GM19397 (cell line): ENCODE measurements at regions not wholly inside any gene's neighbourhood (a gene's known extent, or its start where the extent isn't known, plus 50 kb on each side); places are given as distances from the start of the nearest gene placed in this dataset.

Source experiments
- ATAC-seq: cut with Tn5 transposase; IDR thresholded peaks from one replicate; pipeline ENCODE4 v1.9.1; 2021; ENCODE audit warnings: mild to moderate bottlenecking, moderate library complexity; ENCODE audit not compliant: unreplicated experiment

DNA sequence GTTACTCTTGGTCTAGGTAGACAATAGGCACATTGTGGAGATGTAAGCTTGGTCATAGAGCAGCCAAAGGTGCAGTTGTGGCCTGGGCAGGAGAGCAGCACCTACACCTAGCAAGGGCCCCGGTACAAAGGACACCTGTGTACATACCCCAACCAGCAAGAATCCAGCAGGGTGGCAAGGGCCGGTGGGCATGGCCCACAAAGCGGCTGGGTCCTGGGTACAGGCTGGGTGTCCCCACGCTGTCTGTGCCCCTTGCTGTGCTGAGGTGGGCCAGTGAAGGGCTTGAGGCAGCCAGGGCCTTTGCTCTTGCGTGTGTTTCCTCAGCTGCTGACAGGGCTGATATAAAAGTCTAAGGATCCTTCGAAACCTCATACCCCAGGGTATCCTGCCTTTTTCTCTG is 501.8 kb downstream of the EIPR1 start:
- no peak for ATAC-seq

DNA sequence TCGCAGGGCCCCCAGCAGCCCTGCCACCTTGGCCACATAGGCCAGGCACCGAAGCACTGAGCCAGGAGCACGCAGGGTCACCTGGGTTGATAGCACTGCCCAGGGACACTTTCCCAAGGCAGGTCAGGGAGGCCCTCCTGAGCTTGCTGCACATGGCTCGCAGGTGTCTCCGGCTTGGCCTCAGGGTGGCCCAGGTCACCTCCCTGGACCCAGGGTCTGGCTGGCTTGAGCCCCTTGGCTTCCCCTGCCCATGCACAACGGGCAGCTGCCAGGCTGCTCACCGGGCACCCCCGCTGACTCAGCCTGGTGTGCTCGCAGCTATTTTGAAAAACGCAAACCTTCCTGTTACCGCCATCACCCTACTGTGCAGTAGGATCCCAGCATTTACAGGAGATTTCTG is 502.3 kb downstream of the EIPR1 start:
- ATAC-seq, result no peak

DNA sequence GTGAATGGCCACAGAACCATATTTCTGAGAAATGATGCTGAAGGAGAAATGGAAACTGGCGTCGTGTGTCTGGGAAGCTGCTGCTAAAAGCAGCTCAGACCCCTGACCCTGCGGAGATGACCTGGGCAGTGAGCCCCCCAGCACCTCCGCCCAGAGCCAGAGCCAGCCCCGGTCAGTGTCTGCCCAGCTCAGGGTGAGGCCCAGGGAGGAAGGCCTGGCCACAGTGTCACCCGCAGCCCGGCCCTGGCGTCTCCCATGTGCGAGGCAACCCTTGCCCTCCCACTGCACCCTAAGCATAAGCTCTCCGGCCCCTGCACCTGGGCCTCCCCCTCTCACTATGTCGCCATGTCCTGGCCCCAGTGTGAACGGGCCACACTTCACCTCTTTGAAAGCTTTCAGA is 502.8 kb downstream of the EIPR1 start:
- no peak for ATAC-seq

DNA sequence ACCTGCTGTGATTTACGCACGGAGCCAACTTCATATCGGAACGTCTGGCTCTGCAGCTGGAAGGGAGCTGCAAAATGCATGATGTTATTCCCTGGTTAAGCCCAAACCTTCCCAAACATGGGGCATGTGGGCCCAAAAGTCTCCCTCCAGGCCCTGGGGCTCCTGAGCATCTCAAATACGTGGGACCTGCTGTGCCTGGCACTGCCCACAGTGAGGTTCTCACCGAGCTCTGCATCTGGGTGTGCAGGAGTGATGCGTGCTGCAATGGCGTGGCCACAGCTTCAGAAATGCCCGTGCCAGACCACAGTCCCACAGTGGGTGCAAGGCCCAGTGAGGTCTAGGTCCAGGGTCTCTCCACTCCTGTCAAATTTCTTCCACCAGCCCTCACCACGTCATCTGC is 503.3 kb downstream of the EIPR1 start:
- no peak for ATAC-seq

DNA sequence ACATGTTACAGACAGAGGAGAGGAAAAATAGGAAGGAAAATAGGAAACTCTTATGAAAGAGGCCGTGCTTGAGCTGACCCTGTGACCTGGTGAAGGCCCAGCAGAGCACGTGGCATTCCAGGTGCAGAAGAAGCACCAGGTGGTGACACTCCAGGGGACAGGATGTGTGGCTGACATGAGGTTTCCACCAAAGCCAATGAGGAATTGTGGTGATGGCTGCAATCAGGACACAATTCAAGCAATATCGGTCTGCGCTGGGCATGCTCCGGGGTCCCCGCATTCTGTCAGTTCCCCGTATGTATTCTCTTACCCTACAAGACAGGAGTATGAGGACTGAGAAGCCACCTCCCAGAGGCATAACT is 504.2 kb downstream of the EIPR1 start:
- ATAC-seq, result no peak

DNA sequence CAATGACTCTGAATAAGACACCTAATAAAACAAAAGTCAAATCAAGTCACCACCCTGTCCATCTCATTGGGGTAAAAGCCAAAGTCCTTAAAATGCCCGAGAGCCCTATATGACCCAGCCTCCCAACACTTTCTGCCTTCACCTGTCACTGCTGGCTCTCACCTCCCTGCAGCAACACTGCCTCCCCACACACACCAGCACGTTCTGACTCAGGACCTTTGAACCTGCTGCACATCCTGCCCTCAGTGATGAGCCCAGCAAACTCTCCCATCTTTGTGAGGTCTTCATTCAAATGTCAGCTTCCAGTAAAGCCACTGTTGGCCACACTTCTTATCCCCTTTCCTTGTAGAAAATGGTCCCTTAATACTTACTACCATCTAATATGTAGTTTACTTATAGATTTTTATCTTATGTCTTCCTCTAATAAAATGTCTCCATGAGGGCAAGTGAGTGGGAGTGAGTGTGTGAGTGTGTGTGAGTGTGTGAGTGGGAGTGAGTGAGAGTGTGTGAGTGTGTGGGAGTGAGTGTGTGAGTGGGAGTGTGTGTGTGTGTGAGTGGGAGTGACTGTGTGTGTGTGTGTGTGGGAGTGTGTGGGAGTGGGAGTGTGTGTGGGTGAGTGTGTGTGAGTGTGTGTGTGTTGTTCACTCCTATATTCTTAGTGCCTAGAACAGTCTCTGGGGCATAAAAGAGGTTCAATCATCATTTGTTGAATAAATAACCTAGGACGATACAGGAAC is 504.7 kb downstream of the EIPR1 start:
- no peak for ATAC-seq

DNA sequence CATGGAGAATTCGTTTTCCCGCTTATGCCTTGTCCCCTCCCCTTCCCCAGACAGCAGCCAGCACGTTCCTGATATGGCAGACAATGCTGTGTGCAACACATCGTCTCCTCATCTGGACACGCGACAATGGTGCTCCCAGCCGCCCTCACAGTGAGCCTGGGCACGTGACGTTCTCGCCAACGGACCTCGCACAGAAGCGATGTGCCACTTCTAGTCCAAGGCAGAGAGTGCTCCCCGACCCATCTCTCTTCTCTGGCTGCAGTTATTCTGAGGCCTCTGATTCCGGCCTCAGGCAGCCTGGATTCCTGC is 505.4 kb downstream of the EIPR1 start:
- ATAC-seq, result no peak

DNA sequence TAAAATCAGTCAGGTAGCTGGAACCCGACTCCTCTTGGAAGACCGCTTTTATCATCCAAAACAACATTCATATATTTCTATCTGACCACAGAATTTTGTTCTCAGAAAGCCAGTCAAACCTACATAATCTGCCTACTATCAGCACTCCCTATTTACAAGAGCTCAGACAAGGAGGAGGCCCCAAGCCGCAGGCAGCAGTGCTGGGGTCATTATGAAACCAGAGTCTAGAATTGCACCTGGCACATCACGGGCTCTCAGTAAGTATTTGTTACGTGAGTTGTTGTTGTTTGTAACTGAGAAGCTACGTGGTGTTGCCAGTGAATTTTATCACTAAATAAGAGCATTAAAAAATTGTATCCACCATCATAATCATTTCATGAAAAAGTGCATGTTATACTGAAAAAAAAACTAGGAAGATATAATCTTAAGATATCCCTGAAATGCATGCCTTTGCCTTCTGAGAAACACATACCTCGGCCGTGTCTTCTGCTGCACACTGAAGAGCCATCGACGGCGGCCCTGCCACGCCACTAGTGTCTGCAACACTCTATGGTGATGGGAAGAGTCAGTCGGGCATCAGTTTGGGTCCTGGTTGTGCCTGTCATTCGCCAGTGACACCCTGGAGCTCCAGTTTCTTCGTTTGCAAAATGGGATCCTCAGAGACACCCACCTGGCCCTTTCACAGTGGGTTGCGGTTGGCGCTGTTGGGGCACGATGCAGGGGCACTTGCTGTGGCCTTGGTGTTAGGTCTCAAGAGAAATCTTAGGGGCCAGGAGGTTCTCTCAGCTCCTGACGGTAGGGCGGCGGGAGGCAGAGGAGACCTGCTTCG is 505.9 kb downstream of the EIPR1 start:
- no peak for ATAC-seq

DNA sequence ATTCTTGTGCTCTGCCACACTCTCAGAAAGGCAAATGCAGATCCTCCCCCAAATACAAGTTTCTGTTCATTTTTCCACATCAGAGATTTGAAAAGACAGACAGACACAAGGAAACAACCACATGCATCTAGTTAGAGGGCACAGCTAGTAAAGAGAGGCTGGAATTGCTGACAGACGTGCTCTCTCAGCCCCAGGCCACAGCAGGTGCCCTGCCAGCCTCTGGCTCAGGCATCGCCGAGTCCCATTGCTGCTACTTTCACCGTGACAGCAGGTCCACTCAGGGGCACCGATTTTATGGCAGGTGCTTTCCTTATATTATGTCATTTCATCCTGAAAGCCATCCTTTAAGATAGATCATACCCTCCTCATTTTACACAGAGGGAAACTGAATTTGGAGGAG is 507.5 kb downstream of the EIPR1 start:
- no peak for ATAC-seq

DNA sequence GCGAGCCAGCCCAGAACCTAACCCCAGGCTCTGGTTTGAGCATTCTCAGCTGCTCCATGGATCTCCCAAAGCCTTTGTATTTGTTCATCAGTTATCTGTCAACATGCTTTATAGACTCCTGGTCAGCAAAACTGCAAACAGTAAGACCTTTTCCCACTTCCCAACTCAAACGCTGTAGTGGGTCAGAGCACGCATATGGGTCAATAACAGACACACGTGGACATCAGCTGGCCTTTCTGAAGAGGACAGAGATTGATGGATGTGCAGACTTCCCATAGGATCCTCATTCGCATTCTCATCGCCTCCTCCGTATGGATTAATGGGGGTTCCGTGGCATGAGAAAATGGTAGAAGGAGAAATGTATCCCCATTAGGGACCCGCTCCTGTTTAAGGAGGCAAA is 508.1 kb downstream of the EIPR1 start:
- no peak for ATAC-seq

DNA sequence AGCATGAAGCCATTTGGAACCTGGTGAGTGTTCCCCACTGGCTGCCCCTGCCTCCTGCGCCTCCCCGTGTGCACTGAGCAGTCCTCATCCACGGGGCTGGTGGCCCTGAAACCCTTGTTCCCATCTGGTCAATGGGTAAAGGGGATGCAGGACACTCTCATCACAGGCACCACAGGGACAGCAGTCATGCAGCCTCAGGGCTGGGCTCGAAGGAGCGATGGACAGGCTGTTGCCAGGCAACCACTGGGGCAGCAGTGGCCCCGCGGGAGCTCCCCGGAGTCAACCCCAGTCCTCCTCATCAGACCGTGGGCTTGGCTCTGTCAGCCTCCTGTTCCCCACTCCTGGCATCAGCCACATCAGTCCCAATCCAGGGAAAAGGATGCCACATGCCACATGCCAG is 509.5 kb downstream of the EIPR1 start:
- ATAC-seq, result no peak

DNA sequence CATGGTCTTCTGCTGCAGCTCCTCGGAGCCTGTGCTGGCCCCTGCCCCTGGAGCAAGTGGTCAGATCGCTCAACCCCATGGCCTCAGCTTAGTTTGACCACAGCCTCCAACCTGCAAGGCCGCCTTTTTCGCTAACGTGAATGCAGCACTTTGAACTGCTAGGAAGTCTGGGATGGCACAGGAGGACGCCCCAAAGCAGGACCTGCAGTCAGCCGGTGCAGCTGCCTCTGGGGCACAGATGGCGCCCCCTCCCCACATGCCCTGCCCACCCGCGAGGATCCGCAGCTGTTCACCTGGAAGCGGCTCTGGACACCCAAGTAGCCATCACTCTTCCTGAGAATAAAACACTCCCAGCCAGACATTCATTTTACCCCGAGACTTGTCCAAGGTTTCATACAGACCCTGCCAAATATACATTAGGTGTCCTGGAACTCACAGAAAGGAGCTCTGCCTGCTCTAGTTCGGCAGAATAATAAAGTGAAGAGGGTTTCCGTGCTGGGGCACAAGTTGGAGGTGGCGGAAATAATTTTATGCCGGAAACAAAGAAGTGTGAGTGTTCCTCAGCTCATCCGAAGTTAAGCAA is 510.1 kb downstream of the EIPR1 start:
- no peak for ATAC-seq

DNA sequence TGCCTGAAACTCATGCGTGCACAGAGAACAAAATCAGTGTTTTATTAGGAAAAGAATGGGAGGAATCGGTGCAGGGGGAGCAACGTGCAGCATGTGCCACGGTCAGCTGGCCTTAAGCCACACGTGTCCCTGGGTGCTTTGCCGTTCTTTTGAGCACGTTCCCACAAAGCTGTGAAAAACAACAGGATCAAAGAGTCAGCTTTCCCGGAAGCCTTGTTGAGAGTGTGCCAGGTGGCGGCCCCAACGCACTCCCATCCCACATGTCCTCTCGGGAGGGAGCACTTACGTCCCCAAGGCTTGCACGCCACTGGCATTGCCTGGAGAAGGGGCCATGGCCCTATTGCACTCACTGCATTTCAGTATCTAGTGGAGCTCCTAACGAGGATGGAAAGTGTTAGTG is 511.2 kb downstream of the EIPR1 start:
- ATAC-seq, result no peak

DNA sequence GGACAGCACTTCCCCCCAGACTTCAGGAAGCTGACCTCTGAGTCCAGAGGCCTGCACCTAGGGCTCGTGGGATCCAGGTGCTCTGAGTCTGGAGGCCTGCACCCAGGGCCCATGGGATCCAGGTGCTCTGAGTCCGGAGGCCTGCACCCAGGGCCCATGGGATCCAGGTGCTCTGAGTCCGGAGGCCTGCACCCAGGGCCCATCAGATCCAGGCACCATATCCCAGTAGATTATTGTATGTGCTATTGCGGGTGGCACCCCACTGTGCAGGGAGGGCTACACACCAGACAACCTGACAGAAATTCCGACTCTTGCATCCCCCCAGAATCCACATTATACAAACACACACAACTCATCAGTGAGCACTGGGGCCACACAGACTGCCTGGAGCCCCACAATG is 515.2 kb downstream of the EIPR1 start:
- no peak for ATAC-seq

DNA sequence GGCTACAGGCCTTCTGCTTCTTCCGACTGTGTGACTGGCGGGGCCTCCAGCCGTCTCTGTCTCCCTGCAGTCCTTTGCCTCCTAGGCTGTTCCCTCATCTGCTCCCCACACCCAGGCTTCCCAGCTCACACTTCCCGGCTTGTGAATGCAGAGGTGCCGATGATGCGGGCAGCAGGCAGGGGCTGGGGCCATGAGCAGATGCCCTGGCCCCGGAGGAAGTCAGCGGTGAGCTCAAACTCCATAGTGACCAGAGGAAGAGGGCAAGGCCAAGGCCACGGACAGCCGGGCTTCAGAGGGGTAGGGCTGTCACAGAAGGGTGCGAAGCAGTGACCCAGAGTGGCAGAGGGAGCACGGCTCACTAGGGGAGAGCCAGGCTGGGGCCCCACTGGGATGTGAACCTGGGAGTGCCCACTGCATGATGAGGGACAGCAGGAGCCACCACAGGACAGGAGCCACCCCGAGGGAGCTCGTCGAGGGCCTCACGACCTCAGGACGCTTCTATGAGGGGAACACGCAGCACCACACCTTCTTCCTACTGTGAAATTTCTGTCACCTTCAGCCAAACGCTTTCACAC is 515.9 kb downstream of the EIPR1 start:
- no peak for ATAC-seq

DNA sequence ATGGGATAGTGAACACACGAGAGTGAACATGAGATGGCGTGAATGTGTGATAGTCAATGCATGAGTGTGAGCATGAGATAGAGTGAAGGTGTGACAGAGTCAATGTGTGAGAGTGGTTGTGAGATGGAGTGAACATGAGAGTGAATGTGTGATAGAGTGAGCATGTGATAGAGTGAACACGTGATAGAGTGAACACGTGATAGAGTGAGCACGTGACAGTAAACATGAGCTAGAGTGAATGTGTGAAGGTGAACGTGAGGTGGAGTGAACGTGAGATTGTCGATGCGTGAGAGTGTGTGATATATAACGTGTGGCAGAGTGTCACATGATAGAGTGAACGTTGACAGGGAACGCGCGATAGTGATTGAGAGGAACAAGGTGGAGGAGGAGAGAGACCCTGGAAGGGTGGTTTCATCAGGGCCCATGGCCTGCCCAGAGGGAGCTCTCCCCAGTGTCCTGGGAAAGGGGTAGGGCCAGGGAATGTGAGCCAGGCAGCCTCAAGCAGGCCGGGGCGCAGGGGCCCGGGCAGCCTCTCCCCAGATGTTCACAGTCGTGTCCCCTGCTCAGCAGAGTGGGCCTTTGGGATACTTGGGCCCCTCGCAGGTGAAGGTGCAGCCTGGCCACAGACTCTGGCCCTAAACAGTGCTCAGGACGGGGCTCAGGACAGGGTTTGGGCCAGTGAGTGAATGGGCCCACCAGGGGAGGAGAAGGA is 516.9 kb downstream of the EIPR1 start:
- ATAC-seq, result no peak

DNA sequence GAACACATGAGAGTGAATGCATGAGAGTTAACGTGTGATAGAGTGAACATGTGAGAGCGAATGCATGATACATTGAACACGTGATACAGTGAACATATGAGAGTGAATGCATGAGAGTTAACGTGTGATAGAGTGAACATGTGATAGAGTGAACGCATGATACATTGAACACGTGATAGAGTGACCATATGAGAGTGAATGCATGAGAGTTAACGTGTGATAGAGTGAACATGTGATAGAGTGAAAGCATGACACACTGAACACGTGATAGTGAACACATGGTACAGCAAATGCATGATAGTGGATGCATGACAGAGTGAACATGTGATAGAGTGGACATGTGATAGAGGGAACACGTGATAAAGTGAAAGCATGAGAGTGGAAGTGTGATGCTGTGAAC is 517.9 kb downstream of the EIPR1 start:
- no peak for ATAC-seq

DNA sequence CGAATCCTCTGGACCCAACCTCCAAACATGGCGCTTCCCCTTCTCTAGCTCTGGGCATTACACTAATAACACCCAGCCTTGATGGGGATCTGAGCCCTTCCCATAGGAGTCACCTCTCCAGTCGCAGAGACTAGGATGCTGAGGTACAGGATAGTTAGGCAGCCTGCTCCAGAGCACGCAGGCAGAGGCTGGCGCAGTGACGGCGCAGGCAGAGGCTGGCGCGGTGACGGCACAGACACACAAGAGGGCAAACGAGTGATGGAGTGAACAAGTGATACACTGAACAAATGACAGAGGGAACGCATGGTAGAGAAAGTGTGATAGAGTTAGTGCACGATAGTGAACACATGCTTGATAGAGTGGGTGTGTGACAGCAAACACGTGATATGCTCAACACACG is 518.5 kb downstream of the EIPR1 start:
- no peak for ATAC-seq

DNA sequence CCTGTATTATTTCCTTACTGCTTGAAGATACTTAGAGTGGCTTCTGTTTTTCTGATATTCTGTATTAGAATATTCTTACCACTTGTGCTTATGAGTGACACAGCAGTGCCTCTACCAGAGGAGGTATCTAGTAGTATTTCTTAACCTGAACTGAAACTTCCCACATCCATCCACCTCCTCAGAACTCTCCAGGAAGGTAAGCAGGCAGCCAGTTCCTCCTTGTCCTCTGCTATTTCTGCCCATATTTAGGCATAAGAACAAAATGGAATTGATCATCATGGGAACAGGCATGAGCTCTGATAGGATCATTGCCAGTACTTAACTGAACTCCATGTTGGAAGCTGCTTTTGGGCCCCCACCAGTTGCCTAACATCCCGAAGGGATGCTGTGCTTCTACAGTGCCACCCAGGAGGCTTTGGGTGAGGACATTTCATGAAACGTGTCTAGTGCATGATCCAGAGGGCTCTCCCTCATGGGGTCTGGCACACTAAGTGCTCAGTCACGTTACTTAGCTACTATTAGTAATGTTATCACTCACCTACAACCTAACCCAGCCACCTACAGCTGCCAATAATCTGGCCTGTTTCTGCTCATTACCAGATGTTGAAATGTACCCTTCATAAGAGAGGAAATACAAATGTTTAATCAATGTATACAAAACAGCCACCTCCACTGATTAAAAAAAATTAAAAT is 520.7 kb downstream of the EIPR1 start:
- no peak for ATAC-seq

DNA sequence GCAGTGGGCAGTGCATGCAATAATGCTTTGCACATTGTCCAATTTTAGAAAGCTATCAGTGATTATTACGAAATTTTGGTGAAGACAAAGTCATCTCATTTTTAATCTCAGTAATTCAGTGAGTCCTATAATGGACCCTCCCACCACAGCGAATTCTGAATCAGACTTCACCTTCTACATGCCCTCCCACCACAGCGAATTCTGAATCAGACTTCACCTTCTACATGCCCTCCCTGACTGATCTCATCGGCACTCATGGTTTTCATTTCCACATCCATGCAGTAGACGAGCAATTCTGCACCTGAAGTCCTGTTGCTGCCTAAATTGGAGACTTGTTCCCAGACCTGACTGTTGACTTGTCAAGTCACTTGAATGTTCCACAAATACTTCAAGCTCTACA is 522.3 kb downstream of the EIPR1 start:
- no peak for ATAC-seq

DNA sequence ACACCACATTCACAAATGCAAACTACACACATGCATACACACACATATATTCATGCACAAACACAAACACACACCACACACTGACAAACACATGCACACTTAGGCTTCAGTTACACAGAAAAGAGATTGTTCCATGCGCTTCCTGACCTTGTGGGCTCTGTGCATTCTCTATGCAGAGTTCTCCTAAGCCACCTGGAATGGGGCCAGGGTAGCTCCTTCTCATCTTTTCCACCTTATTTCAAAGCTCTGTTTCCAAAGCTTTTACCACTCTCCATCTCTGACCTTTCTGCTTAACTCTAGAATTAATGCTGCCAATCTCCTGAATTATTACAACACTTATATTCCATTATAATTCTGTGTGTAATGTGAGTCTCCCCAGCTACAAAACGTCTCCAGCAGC is 522.3 kb upstream of the MYT1L start:
- no peak for ATAC-seq
